ENCODE measurements at regions not wholly inside any gene's neighbourhood (a gene's known extent, or its start where the extent isn't known, plus 50 kb on each side); places are given as distances from the start of the nearest gene placed in this dataset.

GRCh38 chrX:120791013-120791643, 84.5 kb downstream of the CT47B1 start:
- Mint-ChIP-seq H3K4me3 (peak overlapping the region in 1 of 4 donors; percentile 63), H3K36me3 (no peaks in the 10 kb centered on the region), H3K27ac (peak overlapping the region in 2 of 3 donors; percentile 38 to 58), H3K9me3 (no peaks in the 10 kb centered on the region), H3K27me3 (no peaks in the 10 kb centered on the region), H3K4me1 (peaks cover 0 to 10% (median 0%) of the 10 kb centered on the region in 4 donors)
- Histone ChIP-seq H3K4me1 (ENCODE audit: control insufficient read depth, insufficient read depth, low read length, poor library complexity, severe bottlenecking) (no peaks in the 10 kb centered on the region), H3K36me3 (ENCODE audit: control insufficient read depth, insufficient read depth, low read length) (no peaks in the 10 kb centered on the region), H3K9me3 (ENCODE audit: control insufficient read depth in 2 of 2, low read length in 2 of 2) (no peaks in the 10 kb centered on the region), H3K27me3 (ENCODE audit: control insufficient read depth, insufficient read depth, low read length) (peaks cover 2% of the 10 kb centered on the region), H3K27ac (ENCODE audit: insufficient read depth, low read length, poor library complexity, severe bottlenecking) (no peak overlapping the region), H3K4me3 (ENCODE audit: low read depth, low read length) (no peak overlapping the region)
- no peak for DNase-seq
- ATAC-seq (ENCODE audit: low read depth in 2 of 2): no peak

- Mint-ChIP-seq H3K4me3 (no peak overlapping the region), H3K27me3 (no peaks in the 10 kb centered on the region), H3K4me1 (peaks cover 0 to 10% (median 0%) of the 10 kb centered on the region in 4 donors), H3K36me3 (no peaks in the 10 kb centered on the region), H3K27ac (peak overlapping the region in 2 of 3 donors; percentile 29 to 58), H3K9me3 (no peaks in the 10 kb centered on the region)
- ATAC-seq (ENCODE audit: low read depth in 2 of 2) (no peak), DNase-seq (no peak)
- Histone ChIP-seq H3K4me3 (ENCODE audit: low read depth, low read length) (no peak overlapping the region), H3K27me3 (ENCODE audit: control insufficient read depth, insufficient read depth, low read length) (peaks cover 2% of the 10 kb centered on the region), H3K9me3 (ENCODE audit: control insufficient read depth in 2 of 2, low read length in 2 of 2) (no peaks in the 10 kb centered on the region), H3K4me1 (ENCODE audit: control insufficient read depth, insufficient read depth, low read length, poor library complexity, severe bottlenecking) (no peaks in the 10 kb centered on the region), H3K27ac (ENCODE audit: insufficient read depth, low read length, poor library complexity, severe bottlenecking) (no peak overlapping the region), H3K36me3 (ENCODE audit: control insufficient read depth, insufficient read depth, low read length) (no peaks in the 10 kb centered on the region)
These were observed 85.1 kb downstream of the CT47B1 start for GRCh38 chrX:120790552-120790951.

- Histone ChIP-seq H3K4me1 (ENCODE audit: control insufficient read depth, insufficient read depth, low read length, poor library complexity, severe bottlenecking) (no peaks in the 10 kb centered on the region), H3K27ac (ENCODE audit: insufficient read depth, low read length, poor library complexity, severe bottlenecking) (no peak overlapping the region), H3K36me3 (ENCODE audit: control insufficient read depth, insufficient read depth, low read length) (no peaks in the 10 kb centered on the region), H3K9me3 (ENCODE audit: control insufficient read depth in 2 of 2, low read length in 2 of 2) (no peaks in the 10 kb centered on the region), H3K4me3 (ENCODE audit: low read depth, low read length) (peak overlapping the region; percentile 26), H3K27me3 (ENCODE audit: control insufficient read depth, insufficient read depth, low read length) (peaks cover 2% of the 10 kb centered on the region)
- peak overlapping the region in 1 of 3 donors; percentile 29 for H3K27ac Mint-ChIP-seq
- DNase-seq: peak in 2 of 3 donors; percentile 52 to 71
- peaks cover 0 to 10% (median 0%) of the 10 kb centered on the region in 4 donors for H3K4me1 Mint-ChIP-seq
- no peaks in the 10 kb centered on the region for H3K36me3 Mint-ChIP-seq
- H3K4me3 Mint-ChIP-seq: no peak overlapping the region
- no peaks in the 10 kb centered on the region for H3K27me3 Mint-ChIP-seq
- H3K9me3 Mint-ChIP-seq: no peaks in the 10 kb centered on the region
- ATAC-seq (ENCODE audit: low read depth in 2 of 2): peak; percentile 46 to 57
These were observed 85.5 kb downstream of the CT47B1 start for GRCh38 chrX:120790118-120790517.

- Histone ChIP-seq H3K9me3 (ENCODE audit: control insufficient read depth in 2 of 2, low read length in 2 of 2) (no peaks in the 10 kb centered on the region), H3K27ac (ENCODE audit: insufficient read depth, low read length, poor library complexity, severe bottlenecking) (no peak overlapping the region), H3K27me3 (ENCODE audit: control insufficient read depth, insufficient read depth, low read length) (no peaks in the 10 kb centered on the region), H3K4me1 (ENCODE audit: control insufficient read depth, insufficient read depth, low read length, poor library complexity, severe bottlenecking) (no peaks in the 10 kb centered on the region), H3K36me3 (ENCODE audit: control insufficient read depth, insufficient read depth, low read length) (no peaks in the 10 kb centered on the region), H3K4me3 (ENCODE audit: low read depth, low read length) (no peak overlapping the region)
- no peak overlapping the region for H3K27ac Mint-ChIP-seq
- H3K36me3 Mint-ChIP-seq: no peaks in the 10 kb centered on the region
- ATAC-seq (ENCODE audit: low read depth in 2 of 2) (no peak), DNase-seq (no peak)
- no peaks in the 10 kb centered on the region for H3K4me1 Mint-ChIP-seq
- peaks cover 12% of the 10 kb centered on the region for H3K27me3 Mint-ChIP-seq
- no peaks in the 10 kb centered on the region for H3K9me3 Mint-ChIP-seq
- no peak overlapping the region for H3K4me3 Mint-ChIP-seq
These were observed 94.3 kb downstream of the CT47B1 start for GRCh38 chrX:120781403-120781802.

GRCh38 chrX:120775959-120776358, 99.7 kb downstream of the CT47B1 start:
- H3K36me3 ChIP-seq (ENCODE audit: control insufficient read depth, insufficient read depth, low read length): no peaks in the 10 kb centered on the region
- no peaks in the 10 kb centered on the region for H3K4me1 ChIP-seq (ENCODE audit: control insufficient read depth, insufficient read depth, low read length, poor library complexity, severe bottlenecking)
- DNase-seq: no peak
- no peaks in the 10 kb centered on the region for H3K36me3 Mint-ChIP-seq
- no peak overlapping the region for H3K27ac Mint-ChIP-seq
- no peak overlapping the region for H3K4me3 Mint-ChIP-seq
- no peaks in the 10 kb centered on the region for H3K4me1 Mint-ChIP-seq
- no peak overlapping the region for H3K4me3 ChIP-seq (ENCODE audit: low read depth, low read length)
- H3K27me3 ChIP-seq (ENCODE audit: control insufficient read depth, insufficient read depth, low read length): no peaks in the 10 kb centered on the region
- H3K27me3 Mint-ChIP-seq: peaks cover 4% of the 10 kb centered on the region
- ATAC-seq (ENCODE audit: low read depth in 2 of 2): no peak
- no peaks in the 10 kb centered on the region for H3K9me3 Mint-ChIP-seq
- no peaks in the 10 kb centered on the region for H3K9me3 ChIP-seq (ENCODE audit: control insufficient read depth in 2 of 2, low read length in 2 of 2)
- H3K27ac ChIP-seq (ENCODE audit: insufficient read depth, low read length, poor library complexity, severe bottlenecking): no peak overlapping the region

- no peaks in the 10 kb centered on the region for H3K4me1 Mint-ChIP-seq
- H3K27me3 Mint-ChIP-seq: peaks cover 7% of the 10 kb centered on the region
- H3K36me3 ChIP-seq (ENCODE audit: control insufficient read depth, insufficient read depth, low read length): no peaks in the 10 kb centered on the region
- no peak overlapping the region for H3K4me3 ChIP-seq (ENCODE audit: low read depth, low read length)
- no peaks in the 10 kb centered on the region for H3K9me3 Mint-ChIP-seq
- no peak overlapping the region for H3K4me3 Mint-ChIP-seq
- H3K27ac ChIP-seq (ENCODE audit: insufficient read depth, low read length, poor library complexity, severe bottlenecking): no peak overlapping the region
- ATAC-seq (ENCODE audit: low read depth in 2 of 2): no peak
- no peak overlapping the region for H3K27ac Mint-ChIP-seq
- H3K27me3 ChIP-seq (ENCODE audit: control insufficient read depth, insufficient read depth, low read length): no peaks in the 10 kb centered on the region
- DNase-seq: no peak
- no peaks in the 10 kb centered on the region for H3K9me3 ChIP-seq (ENCODE audit: control insufficient read depth in 2 of 2, low read length in 2 of 2)
- H3K4me1 ChIP-seq (ENCODE audit: control insufficient read depth, insufficient read depth, low read length, poor library complexity, severe bottlenecking): no peaks in the 10 kb centered on the region
- no peaks in the 10 kb centered on the region for H3K36me3 Mint-ChIP-seq
These were observed 101.1 kb downstream of the CT47B1 start for GRCh38 chrX:120774606-120775005.

- Mint-ChIP-seq H3K4me1 (no peaks in the 10 kb centered on the region), H3K36me3 (no peaks in the 10 kb centered on the region), H3K27ac (no peak overlapping the region), H3K9me3 (no peaks in the 10 kb centered on the region), H3K27me3 (peaks cover 7% of the 10 kb centered on the region), H3K4me3 (no peak overlapping the region)
- ATAC-seq (ENCODE audit: low read depth in 2 of 2) (no peak), DNase-seq (no peak)
- no peaks in the 10 kb centered on the region for H3K4me1 ChIP-seq (ENCODE audit: control insufficient read depth, insufficient read depth, low read length, poor library complexity, severe bottlenecking)
- H3K36me3 ChIP-seq (ENCODE audit: control insufficient read depth, insufficient read depth, low read length): no peaks in the 10 kb centered on the region
- no peak overlapping the region for H3K27ac ChIP-seq (ENCODE audit: insufficient read depth, low read length, poor library complexity, severe bottlenecking)
- no peak overlapping the region for H3K4me3 ChIP-seq (ENCODE audit: low read depth, low read length)
- H3K27me3 ChIP-seq (ENCODE audit: control insufficient read depth, insufficient read depth, low read length): no peaks in the 10 kb centered on the region
- H3K9me3 ChIP-seq (ENCODE audit: control insufficient read depth in 2 of 2, low read length in 2 of 2): no peaks in the 10 kb centered on the region
These were observed 101.9 kb downstream of the CT47B1 start for GRCh38 chrX:120773801-120774200.

- H3K9me3 ChIP-seq (ENCODE audit: control insufficient read depth in 2 of 2, low read length in 2 of 2): no peaks in the 10 kb centered on the region
- Mint-ChIP-seq H3K36me3 (no peaks in the 10 kb centered on the region), H3K27ac (no peak overlapping the region), H3K4me3 (no peak overlapping the region), H3K27me3 (peaks cover 4% of the 10 kb centered on the region), H3K9me3 (no peaks in the 10 kb centered on the region), H3K4me1 (no peaks in the 10 kb centered on the region)
- no peaks in the 10 kb centered on the region for H3K27me3 ChIP-seq (ENCODE audit: control insufficient read depth, insufficient read depth, low read length)
- H3K4me3 ChIP-seq (ENCODE audit: low read depth, low read length): no peak overlapping the region
- H3K36me3 ChIP-seq (ENCODE audit: control insufficient read depth, insufficient read depth, low read length): no peaks in the 10 kb centered on the region
- ATAC-seq (ENCODE audit: low read depth in 2 of 2): no peak
- peak in 1 of 3 donors; percentile 28 for DNase-seq
- H3K27ac ChIP-seq (ENCODE audit: insufficient read depth, low read length, poor library complexity, severe bottlenecking): no peak overlapping the region
- H3K4me1 ChIP-seq (ENCODE audit: control insufficient read depth, insufficient read depth, low read length, poor library complexity, severe bottlenecking): no peaks in the 10 kb centered on the region
These were observed 105.9 kb downstream of the CT47B1 start for GRCh38 chrX:120769576-120770341.

Data from CD4-positive, CD25-positive, alpha-beta regulatory T cell (primary cell).